ENCODE measurements at regions not wholly inside any gene's neighbourhood (a gene's known extent, or its start where the extent isn't known, plus 50 kb on each side); places are given as distances from the start of the nearest gene placed in this dataset.
"Not testable (repeated sequence)": the region's sequence is repeated elsewhere in the genome, so short reads cannot be mapped to it uniquely, and the experiment has no call there.

GRCh38 chr6:92479831-92480230 is 939.5 kb downstream of the EPHA7 start:
- no peak for DNase-seq

- DNase-seq = no peak
These were observed 946.3 kb downstream of the EPHA7 start for GRCh38 chr6:92473056-92473455.

- no peak for DNase-seq
These were observed 950.1 kb downstream of the EPHA7 start for GRCh38 chr6:92469186-92469828.

- DNase-seq = no peak
These were observed 951.3 kb downstream of the EPHA7 start for GRCh38 chr6:92468066-92468465.

GRCh38 chr6:92460133-92460532 is 959.2 kb downstream of the EPHA7 start:
- DNase-seq = no peak

- DNase-seq = no peak
These were observed 959.8 kb downstream of the EPHA7 start for GRCh38 chr6:92459606-92460005.

- DNase-seq = no peak
These were observed 973.3 kb downstream of the EPHA7 start for GRCh38 chr6:92446052-92446451.

- no peak for DNase-seq
These were observed 985.4 kb downstream of the EPHA7 start for GRCh38 chr6:92433911-92434310.

GRCh38 chr6:92431502-92431901 is 987.9 kb downstream of the EPHA7 start:
- no peak for DNase-seq

- DNase-seq = no peak
These were observed 990.9 kb downstream of the EPHA7 start for GRCh38 chr6:92428448-92428847.

GRCh38 chr6:92427453-92427852 is 991.9 kb downstream of the EPHA7 start:
- no peak for DNase-seq

- DNase-seq = no peak
These were observed 1003.7 kb downstream of the EPHA7 start for GRCh38 chr6:92415656-92416055.

GRCh38 chr6:92408350-92408749 is 1011.0 kb downstream of the EPHA7 start:
- no peak for DNase-seq

- DNase-seq = no peak
These were observed 1015.1 kb downstream of the EPHA7 start for GRCh38 chr6:92404281-92404680.

GRCh38 chr6:92399911-92400310 is 1019.4 kb downstream of the EPHA7 start:
- no peak for DNase-seq

GRCh38 chr6:92388706-92389105 is 1030.7 kb downstream of the EPHA7 start:
- DNase-seq = not testable (repeated sequence)

GRCh38 chr6:92380803-92381601 is 1038.4 kb downstream of the EPHA7 start:
- DNase-seq = no peak

- no peak for DNase-seq
These were observed 1042.2 kb downstream of the EPHA7 start for GRCh38 chr6:92377137-92377536.

- no peak for DNase-seq
These were observed 1042.7 kb downstream of the EPHA7 start for GRCh38 chr6:92376691-92377090.

GRCh38 chr6:92371211-92372208 is 1047.8 kb downstream of the EPHA7 start:
- DNase-seq = no peak

GRCh38 chr6:92369309-92369708 is 1050.0 kb downstream of the EPHA7 start:
- no peak for DNase-seq

- no peak for DNase-seq
These were observed 1054.3 kb downstream of the EPHA7 start for GRCh38 chr6:92364948-92365541.

GRCh38 chr6:92363111-92363510 is 1056.2 kb downstream of the EPHA7 start:
- no peak for DNase-seq
